GM12891 (cell line): ENCODE measurements at regions not wholly inside any gene's neighbourhood (a gene's known extent, or its start where the extent isn't known, plus 50 kb on each side); places are given as distances from the start of the nearest gene placed in this dataset.

ENCODE experiments used
- DNase-seq: peaks from one replicate; pipeline ENCODE4 v3.0.0; 2011; ENCODE audit warnings: low spot score; ENCODE audit not compliant: insufficient read length
- FAIRE-seq: peaks from 2 replicates; lab custom pipeline; 2011; peaks lifted over from hg19 to GRCh38; lab: Jason Lieb, UNC
- PAX5 ChIP-seq: IDR thresholded peaks from 2 replicates; pipeline ENCODE4 v1.6.1; 2011; ENCODE audit warnings: low read length, moderate library complexity, mild to moderate bottlenecking; ENCODE audit not compliant: insufficient read depth, severe bottlenecking
- POLR2A ChIP-seq: IDR thresholded peaks from 2 replicates; pipeline ENCODE4 v1.6.1; 2011; ENCODE audit warnings: low read depth, low read length, control low read depth
- POLR2AphosphoS5 ChIP-seq: IDR thresholded peaks from 2 replicates; pipeline ENCODE4 v1.6.1; 2011; ENCODE audit warnings: low read depth, low read length, control low read depth
- POU2F2 ChIP-seq: IDR thresholded peaks from 2 replicates; pipeline ENCODE4 v1.6.1; 2011; ENCODE audit warnings: low read depth, mild to moderate bottlenecking, control low read depth, low read length, moderate library complexity
- SPI1 ChIP-seq: IDR thresholded peaks from 2 replicates; pipeline ENCODE4 v1.6.1; 2011; ENCODE audit warnings: low read depth, low read length, control low read depth
- TAF1 ChIP-seq: IDR thresholded peaks from 2 replicates; pipeline ENCODE4 v1.6.1; 2011; ENCODE audit warnings: low read depth, low read length, control low read depth

DNA sequence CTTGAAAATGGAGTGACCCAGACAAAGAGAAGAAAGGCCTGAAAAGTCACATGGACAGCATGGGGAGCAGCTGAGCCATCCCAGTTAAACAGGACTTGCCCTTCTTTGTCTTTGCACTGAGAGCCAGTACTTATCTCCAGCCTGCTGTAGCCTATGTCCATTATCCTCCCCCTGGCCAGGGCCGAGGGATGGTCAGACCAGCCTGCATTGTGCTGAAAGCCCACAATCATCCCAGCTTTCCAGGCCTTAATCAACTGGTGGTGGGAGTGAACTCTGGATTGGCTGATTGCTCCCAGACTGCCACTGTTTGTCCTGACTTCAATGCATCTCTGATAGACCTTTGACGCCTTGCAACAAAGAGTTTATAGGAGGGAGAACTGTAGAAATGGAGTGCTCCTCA, 453.1 kb downstream of the EPHA5 start:
- TF ChIP-seq TAF1 (no peak), PAX5 (no peak), POLR2AphosphoS5 (no peak), POU2F2 (no peak), SPI1 (no peak), POLR2A (no peak)
- FAIRE-seq (no peak), DNase-seq (no peak)

GRCh38 chr4:65202853-65203236, 467.4 kb downstream of the EPHA5 start:
- FAIRE-seq (no peak), DNase-seq (no peak)
- TF ChIP-seq SPI1 (no peak), TAF1 (no peak), POLR2A (no peak)

DNA sequence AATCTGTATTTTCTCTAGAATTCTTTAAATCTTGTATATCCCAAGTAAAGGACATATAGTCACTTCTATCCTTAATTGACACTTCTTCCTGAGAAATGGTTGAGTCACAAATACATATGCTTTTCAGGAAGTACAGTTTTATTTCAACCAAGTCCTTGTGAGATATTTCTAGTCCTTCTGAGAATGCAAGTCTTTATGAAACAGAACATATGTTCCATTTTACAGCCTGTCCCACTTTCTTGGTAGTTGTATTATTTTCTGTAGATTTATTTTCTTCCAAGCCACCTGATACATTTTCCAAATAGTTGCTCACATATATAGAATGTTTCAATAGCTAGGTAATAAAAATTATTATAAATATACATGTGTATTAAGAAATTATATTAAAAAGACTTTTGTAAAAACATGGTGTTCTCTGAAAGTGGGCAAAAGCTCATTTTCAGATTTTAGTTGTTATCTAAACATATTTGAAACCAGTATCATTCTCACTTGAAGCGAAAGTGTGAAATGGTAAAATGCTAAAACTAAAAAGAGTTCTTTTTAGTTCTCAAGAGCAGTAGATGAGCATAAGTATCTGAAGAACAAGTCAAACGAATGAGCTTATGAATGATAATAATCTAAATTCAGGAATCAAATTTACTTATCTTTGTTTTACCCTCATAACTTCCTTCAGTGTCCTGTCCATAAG, 468.0 kb downstream of the EPHA5 start:
- TF ChIP-seq TAF1, result no peak
- TF ChIP-seq POLR2AphosphoS5, result no peak
- no peak for TF ChIP-seq POU2F2
- no peak for TF ChIP-seq SPI1
- TF ChIP-seq POLR2A, result no peak
- no peak for TF ChIP-seq PAX5
- DNase-seq (no peak), FAIRE-seq (no peak)

DNA sequence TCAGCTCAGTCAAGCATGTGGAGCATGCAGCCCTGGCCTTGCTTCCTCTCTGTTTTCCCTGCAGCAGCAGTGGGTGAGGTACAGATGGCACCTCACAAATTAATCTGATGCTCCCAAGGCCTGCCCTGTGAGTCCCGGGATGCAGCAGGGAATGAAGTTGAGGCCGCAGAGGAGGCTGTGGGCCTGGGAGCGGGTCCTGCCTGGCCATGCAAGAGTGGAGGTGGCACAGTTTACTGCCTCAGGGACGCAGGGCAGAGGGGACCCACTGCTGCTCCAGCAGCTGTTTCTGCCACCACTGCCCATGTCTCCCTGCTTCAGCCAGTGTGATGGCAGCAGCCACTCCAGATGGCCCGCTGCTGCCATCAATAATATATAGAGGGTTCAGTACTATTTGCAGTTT, 474.6 kb downstream of the EPHA5 start:
- FAIRE-seq (no peak), DNase-seq (no peak)
- no peak for TF ChIP-seq SPI1
- TF ChIP-seq TAF1, result no peak
- TF ChIP-seq POU2F2, result no peak
- no peak for TF ChIP-seq PAX5
- no peak for TF ChIP-seq POLR2AphosphoS5

- no peak for TF ChIP-seq PAX5
- TF ChIP-seq POLR2AphosphoS5, result no peak
- DNase-seq, result no peak
- no peak for FAIRE-seq
Observed at GRCh38 chr4:65195002-65195401, 475.3 kb downstream of the EPHA5 start.

DNA sequence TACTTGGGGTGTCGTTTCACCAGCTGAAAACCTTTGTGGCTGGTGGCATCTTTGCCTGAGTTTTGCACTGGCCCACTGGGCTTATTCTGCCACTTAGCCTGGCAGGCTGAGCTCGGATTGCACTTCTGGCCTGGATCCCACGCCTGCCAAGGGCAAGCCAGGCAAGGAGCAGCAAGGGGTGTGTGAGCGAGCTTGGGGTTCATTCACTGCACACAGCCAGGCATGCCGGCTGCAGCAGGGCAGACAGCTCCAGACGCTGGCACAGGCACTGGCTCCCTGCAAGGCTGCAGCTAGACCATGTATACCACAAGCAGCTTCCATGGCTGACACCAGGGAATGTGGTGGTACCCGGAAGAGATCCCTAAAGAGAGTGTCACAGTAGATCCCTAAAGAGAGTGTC, 476.3 kb downstream of the EPHA5 start:
- TF ChIP-seq POU2F2 (no peak), POLR2A (no peak), SPI1 (no peak), POLR2AphosphoS5 (no peak)
- DNase-seq, result no peak
- FAIRE-seq, result no peak

DNA sequence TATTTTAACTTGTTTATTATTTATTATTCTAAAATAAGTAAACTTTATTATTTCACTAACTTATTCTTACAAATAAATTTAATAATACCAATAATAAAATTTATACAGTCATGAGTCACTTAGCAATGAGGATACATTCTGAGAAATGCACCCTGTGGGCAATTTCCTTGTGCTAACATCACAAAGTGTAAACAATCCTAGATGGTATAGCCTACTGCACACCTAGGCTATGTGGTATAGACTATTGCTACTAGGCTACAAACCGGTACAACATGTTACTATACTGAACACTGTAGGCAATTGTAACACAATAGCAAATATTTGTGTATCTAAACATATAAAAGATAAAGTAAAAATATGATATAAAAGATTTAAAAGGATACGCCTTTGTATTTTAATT, 479.5 kb downstream of the EPHA5 start:
- DNase-seq (no peak), FAIRE-seq (no peak)
- TF ChIP-seq POU2F2, result no peak
- no peak for TF ChIP-seq PAX5
- no peak for TF ChIP-seq TAF1
- TF ChIP-seq SPI1, result no peak
- no peak for TF ChIP-seq POLR2AphosphoS5
- TF ChIP-seq POLR2A, result no peak

DNA sequence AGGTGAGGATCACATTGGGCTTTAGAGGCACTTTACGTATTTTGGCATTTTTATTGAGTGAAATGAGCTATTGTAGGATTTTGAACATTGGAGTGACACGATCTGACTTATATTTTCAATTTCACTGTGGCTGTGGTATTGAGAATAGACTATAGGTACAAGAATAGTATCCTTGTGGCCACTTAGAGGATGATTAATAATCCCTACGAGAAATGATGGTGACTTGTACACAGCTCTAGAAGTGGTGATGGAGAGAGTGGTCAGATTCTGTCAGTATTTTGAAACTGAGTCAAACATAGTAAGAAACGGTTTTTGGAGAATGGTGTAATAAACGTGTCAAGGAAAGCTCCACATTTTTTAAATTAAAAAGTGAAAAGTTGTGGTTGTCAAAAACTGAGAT, 494.7 kb downstream of the EPHA5 start:
- TF ChIP-seq TAF1, result no peak
- no peak for TF ChIP-seq SPI1
- no peak for TF ChIP-seq POU2F2
- TF ChIP-seq POLR2A, result no peak
- TF ChIP-seq POLR2AphosphoS5, result no peak
- no peak for TF ChIP-seq PAX5
- no peak for FAIRE-seq
- DNase-seq, result no peak

DNA sequence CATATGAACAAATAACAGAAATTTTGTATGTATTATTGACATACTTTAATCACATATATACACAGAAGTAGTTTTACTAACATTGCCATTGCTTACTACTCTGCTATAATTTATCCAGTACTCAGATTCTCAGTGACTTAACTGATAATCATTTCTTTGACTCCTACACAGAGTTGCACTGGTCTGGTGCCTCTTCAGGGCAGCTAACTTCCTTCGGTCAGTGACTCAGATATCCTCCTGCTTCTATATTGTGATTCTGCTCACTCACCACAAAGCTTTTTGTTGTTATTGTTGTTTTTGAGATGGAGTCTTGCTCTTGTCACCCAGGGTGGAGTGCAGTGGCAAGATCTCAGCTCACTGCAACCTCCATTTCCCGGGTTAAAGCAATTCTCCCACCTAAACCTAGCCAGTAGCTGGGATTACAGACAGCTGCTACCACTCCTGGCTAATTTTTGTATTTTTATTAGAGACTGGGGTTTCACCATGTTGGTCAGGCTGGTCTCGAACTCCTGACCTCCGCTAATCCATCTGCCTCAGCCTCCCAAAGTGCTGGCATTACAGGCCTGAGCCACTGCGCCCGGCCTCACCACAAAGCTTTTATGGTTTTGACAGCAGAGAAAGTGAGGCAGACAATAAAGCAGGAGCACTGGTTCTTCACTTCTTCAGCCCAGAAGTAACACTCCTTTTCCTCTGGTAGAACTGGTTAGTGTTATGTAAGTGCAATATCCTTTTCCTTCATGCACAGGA, 499.3 kb downstream of the EPHA5 start:
- no peak for DNase-seq
- TF ChIP-seq POLR2A (no peak), POU2F2 (no peak), TAF1 (no peak), SPI1 (no peak), POLR2AphosphoS5 (no peak), PAX5 (no peak)
- FAIRE-seq, result no peak

DNA sequence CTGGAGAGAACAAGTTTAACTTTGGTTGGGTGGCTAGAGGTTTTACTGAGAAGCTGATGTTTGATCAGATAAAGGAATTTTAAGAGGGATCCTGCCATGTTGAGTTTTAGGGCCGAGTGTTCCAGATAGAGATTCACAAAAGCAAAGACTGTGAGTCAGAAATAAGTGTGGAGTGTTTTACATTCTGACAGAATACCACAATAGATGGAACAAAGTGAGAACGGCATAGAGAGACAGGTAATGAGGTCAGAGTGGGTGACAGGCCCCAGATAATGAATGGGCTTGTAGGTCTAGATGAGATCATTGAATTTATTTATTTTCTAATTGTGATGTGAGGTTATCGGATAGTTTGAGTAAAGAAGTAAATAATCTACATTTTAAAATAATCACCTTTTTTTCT, 502.6 kb downstream of the EPHA5 start:
- TF ChIP-seq PAX5 (no peak), SPI1 (no peak)
- FAIRE-seq, result no peak
- no peak for DNase-seq

DNA sequence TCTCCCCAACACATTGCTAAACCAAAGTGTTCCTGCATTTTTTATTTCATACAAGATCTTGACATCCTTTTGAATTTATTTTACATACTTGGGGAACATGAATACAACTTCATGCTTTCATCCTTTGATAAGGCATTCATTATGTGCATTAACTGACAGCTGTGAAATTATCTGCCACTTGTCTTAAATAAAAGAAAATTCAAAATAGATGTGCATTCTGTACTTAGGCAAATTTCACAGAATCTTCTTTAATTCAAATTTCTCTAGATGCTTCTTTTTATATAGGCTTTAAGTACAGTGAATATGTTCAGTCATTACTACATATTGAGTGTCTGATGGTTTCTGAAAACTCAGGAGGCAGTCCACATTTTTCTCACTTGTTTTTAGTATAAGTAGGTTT, 518.1 kb downstream of the EPHA5 start:
- no peak for DNase-seq
- no peak for TF ChIP-seq POU2F2
- TF ChIP-seq SPI1, result no peak
- no peak for TF ChIP-seq POLR2AphosphoS5
- no peak for TF ChIP-seq TAF1
- TF ChIP-seq POLR2A, result no peak
- TF ChIP-seq PAX5, result no peak
- FAIRE-seq, result no peak
